CD4-positive, alpha-beta T cell treated with Interleukin-2 at 100 ng/mL for 4 hours (primary cell): ENCODE measurements at regions not wholly inside any gene's neighbourhood (a gene's known extent, or its start where the extent isn't known, plus 50 kb on each side); places are given as distances from the start of the nearest gene placed in this dataset.

ENCODE experiments used
- DNase-seq: peaks from one replicate; pipeline ENCODE4 v3.0.0-alpha.2; 2020; ENCODE audit warnings: low spot score

DNA sequence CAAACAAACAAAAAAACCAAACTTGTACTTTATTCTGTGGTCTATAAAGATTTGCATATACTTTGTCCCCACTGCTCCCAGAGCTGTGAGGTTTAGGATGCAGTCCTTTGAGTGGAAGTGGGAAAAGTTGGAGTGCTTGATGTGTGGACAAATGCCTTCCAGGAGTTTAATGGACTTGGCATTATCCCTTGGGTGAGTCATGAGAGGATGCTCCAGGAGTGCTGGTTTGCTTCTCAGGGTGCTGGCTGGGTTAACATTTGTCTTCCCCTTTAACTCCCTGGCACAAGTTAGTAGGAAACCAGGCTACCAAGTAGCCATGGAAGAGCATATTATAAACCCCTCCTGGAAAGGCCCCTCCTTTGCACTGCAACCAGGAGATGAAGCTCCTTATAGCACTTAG lies 417.4 kb upstream of the RIOK2 start:
- DNase-seq: no peak

DNA sequence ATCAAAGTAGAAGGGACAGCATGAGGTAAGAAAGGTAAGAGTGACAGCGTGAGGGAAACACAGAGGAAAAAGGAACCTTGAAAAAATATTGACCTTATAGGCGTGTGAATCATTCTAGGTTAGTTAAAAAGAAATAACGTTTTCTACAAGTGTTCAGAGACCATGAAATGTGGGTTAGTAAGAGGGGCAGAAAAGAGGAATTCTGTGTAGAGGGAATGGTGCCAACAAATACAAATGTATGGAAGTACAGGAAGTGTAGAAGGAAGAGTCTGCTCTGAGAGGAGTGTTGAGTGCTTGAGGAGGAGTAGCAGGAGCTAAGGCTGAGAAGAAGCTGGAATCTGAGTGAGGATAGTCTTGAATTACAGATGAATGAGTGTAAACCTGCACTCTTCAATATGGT lies 418.6 kb upstream of the RIOK2 start:
- DNase-seq: no peak

DNA sequence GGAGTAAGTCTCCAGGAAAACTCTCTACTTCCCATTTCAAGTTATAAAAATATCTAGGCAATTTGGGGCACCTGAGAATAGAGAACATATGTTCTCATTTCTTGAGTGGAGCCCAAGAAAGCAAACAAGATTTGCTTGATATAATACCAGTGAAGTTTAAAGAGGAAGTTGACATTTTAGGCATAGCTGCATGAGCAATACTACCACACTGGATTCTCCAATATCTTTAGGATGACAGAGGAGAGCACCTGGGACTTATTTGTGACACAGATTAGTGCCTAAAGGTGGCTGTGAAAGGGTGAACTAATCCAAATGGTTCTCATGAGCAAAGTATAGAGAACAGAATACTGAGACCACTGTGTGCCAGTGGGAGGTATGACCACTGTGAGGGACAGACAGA lies 423.5 kb upstream of the RIOK2 start:
- DNase-seq: no peak

DNA sequence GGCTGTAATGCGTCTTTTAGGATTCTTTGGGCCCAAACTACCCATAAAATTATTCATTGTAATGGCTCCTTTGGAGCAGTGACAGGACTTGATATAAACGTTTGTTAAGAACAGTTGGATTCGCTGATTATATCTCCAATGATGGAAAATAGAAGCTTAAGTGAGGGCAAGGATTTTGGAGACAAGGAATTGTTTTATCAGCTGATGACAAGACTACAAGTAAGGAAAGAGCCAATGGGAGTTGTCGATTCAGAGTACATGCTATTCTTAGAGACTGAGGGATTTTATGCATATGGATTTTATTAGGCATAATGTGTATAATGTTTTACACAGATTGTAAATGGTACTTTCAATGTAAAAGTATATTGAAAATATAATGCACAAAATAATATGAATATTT lies 425.5 kb upstream of the RIOK2 start:
- DNase-seq: no peak

DNA sequence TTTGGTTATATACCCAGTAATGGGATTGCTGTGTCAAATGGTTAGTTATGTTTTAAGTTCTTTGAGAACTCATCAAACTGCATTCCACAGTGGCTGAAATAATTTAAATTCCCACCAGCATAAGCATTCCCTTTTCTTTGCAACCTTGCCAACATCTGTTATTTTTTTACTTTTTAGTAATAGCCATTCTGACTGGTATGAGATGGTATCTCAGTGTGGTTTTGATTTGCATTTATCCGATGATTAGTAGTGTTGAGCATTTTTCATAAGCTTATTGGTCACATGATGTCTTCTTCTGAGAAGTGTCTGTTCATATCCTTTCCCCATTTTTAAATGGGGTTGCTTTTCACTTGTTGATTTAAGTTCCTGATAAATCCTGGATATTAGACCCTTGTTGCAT lies 435.7 kb upstream of the RIOK2 start:
- DNase-seq: no peak

DNA sequence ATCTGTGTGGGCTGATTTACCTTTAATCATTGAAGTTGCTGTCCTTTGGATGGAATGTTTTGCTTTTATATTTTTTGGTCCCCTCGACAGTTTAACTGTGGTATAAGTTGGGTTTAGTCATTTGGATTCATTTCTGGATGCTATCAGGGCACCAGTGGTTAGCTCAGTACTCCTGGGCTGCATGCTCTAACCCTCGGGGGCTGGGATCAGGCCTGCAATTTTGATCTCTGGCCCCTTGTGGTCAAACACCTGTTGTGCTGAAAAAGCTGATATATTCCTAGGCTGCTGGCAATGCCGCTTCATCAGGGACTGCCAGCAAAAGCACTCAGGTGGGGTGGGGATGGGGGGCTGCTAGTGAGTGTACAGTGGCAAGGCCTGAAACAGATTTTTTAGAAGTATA lies 440.4 kb upstream of the RIOK2 start:
- DNase-seq: no peak

DNA sequence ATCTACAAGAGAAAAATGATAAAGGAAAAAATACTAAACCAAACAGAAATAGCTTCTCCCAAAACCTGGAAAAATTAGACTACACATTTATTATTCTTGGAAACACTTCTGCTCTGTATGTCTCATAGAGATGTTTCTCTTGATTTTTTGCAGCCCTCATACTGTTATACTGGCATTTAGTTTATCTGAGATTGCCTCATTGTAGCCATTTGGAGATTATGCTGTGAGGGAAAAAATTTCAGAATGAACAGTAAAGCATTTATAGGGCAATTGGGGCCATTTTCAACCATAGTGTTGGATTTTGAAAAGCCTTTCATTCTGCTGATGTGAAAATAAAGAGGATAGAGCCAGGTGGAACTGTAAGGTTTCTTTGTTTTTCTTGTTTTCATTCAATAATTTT lies 441.8 kb upstream of the RIOK2 start:
- no peak for DNase-seq

DNA sequence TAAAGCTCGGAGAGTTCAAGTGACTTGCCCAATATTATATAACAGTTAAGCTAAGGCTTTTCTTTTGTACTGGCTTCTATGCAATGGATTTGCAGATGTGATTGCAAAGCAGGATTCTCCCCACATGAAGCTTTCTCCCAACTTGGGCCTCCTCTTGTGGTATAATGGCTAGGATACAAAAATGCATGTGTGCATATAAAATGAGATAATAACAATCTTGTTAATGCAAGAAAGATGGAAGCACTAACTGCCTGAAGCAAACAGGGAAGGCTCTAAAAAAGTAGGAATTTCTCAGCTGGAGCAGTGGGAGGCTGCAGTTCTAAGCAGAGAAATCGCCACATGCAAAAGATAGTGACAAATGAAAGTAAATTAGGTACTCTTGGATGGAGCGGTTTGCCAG lies 444.2 kb upstream of the RIOK2 start:
- DNase-seq: no peak

DNA sequence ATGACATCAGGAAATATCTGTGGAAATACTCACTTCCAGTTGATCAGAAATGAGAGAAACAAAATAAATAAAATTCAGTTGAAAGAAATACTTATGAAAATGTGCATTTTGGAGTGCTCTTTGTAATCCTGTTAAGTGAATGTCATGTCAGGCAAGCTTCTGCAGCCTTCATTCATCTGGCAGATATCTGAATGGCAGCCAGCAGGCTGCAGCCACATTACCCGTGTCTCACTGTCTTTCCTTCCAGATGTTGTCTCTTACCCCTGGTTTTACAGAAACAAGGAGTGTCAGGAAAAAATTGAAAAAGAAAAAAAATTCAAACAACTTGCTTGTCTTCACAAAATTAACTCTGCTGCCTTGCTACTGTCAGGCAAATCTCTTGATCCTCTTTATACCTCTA lies 445.0 kb upstream of the RIOK2 start:
- DNase-seq: no peak

DNA sequence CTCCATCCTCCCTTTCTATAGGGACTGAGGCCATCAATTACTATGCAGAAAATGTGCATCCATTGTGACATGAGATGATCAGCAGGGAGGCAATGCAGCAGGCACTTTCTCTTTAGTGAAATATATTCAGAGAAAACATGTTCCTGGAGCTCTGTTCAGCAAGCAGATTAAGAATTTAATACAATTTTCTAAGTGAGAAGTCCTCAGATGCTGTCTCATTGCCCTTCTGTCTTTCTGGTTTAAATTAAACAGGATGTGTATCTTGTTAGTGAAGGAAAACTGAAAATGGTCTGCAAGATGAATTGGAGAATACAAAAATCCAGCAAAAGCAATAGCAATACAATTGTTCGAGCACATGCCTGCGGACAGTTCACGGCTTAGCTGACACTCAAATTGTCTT lies 445.8 kb upstream of the RIOK2 start:
- no peak for DNase-seq

DNA sequence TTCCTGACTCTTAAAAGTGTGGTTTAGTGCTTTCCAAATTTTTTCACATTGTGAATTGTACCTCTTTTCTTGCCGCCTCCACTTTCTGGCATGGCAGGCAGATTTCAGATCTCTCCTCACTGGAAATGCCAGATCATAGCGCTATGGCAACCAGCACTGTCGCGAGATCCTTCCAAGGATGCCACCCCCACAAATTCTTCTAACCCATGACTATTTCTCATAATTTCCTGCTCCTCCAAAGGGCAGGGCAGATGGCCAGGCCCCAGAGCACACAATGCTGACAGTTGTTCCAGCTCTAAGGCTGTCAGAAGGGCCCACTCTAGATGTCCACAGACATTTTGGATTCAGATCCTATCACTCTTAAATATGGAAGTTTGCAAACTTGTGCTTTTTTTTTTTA lies 446.2 kb upstream of the RIOK2 start:
- DNase-seq: no peak

DNA sequence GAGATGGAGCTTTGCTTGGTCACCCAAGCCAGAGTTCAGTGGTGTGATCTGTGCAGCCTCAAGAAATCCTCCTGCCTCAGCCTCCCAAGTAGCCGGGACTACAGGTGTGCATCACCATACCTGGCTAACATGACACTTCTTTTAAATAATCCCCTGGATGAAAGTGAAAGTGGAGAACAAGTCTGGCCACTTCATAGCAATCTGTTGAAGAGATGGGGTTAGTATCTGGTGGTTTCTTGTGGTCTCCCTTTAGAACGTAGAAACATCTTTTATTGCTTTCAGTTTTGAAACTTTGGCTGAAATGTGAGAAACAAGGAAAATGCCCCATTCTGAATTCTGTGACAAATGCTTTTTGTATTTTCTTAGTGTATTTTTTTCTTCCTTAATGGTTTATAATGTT lies 452.5 kb upstream of the RIOK2 start:
- no peak for DNase-seq

DNA sequence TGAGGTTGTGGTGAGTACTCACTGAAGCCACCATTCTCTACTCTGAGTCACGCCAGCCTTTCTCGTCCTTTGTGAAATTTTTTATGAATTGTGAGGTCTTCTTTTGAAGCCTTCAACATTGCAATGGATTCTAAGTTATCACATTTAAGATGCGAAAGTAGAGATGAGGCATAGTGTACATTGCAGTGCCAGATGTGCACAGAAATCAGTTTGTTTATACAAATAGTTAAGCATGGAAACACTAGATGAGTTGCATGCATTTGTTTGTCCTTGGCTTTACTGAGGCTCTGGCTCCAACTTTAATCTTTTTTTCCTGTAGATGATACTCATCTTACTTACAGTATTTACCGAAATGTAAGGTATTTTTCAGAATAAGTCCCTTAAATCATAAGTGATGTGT lies 453.7 kb upstream of the RIOK2 start:
- no peak for DNase-seq

DNA sequence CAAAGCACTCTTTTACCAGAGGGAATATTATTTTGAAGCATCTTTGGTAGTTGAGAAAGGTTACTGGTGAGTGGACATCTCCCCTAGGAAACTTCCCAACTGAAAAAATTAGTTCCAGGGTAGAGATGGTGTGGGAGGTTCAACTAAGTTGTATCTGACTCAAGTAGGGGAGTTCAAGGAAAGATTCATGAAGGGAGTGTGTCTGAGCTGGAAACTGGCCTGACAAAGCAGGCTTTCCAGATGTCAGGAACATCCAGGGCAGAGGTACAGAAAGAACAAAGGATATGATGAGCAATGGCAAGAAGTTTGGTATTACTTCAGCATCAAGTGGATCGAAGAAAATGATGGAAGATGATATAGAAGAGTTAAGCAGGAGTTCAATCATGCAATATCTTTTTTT lies 458.0 kb upstream of the RIOK2 start:
- DNase-seq: no peak

DNA sequence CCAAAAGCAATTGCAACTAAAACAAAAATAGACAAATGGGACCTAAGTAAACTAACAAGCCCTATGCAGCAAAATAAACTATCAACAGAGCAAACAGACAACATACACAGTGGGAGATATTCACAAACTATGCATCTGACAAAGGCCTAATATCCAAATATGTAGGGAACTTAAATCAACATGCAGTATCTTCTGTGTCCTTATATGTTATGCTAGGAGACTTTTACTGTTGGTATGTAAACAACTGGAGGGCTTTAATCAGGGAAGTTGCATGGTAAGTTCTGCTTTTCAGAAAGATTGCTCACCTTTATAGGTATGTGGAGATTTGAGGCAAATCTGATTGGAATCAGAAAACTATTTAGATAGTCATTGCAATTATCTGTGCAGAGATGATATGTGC lies 461.2 kb upstream of the RIOK2 start:
- DNase-seq: no peak

DNA sequence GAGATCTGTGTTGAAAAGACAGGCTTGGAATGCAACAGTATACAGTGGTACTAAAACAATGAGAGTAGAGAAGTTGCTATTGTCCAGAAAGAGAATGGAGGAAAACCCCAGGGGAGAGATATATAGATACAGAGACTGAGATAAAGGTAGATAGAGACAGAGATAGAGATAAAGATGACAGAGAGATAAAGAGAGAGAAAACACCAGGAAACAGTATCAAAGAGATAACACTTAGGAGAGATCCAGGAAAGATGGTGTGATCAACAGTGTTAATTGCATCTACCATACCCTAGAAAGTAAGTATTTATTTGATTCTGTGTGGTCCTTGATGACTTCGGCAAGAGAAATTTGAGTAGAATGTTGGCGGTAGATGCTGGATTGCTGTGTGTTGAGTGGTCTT lies 461.8 kb upstream of the RIOK2 start:
- DNase-seq: no peak

DNA sequence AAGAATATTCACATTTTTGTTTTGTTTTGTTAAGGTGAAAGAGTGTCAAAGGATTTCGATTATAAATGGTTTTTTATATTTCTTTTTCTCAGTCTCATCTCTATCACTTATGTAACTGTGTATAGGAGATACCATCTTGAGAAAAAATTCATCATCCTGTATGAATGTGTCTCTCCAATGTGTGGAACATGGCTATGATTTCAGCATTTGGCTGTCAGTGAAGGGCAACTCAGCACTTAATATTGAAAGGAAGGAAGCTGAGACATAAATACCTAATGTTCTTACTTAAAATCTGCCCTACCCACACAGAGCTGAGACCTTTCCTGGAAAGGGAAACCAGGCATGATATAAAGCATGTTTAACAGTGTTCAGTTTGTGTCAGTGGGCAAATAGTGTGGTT lies 474.2 kb upstream of the RIOK2 start:
- DNase-seq: no peak

DNA sequence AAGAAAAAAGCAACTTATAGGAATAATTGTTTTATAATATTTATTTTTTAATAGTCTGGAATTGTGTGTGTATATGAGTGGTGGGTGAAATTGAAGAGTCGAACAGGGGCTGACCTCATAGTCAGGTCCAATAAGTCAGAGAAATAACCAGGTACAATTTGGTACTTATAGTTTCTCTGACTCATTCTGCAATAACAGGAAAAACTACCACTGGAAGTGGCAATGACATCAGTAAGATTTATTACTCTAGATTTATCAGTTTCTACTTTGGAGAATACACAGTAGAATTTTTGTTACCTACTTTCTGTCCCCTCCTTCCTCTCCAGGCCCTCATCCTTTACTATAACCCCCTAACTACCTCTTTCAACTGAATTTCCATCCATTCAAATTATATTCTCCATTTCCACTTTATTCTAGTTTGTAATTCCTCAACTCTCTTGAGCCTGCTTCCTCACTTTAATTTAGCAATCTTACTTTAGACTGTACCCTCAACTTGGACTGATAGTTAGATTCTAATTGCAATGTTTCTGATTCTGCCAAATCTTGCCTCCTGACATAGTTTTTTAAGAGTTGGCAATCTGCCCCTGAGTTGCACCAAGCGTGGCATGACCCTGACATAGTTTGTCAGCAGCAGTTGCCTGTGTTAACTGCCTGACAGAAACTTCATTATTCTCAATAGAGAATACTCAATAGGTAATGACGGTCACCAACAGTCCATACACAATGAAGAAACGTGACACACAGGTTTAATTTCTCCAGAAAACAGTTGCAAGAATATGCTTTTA lies 475.3 kb upstream of the RIOK2 start:
- DNase-seq: no peak

DNA sequence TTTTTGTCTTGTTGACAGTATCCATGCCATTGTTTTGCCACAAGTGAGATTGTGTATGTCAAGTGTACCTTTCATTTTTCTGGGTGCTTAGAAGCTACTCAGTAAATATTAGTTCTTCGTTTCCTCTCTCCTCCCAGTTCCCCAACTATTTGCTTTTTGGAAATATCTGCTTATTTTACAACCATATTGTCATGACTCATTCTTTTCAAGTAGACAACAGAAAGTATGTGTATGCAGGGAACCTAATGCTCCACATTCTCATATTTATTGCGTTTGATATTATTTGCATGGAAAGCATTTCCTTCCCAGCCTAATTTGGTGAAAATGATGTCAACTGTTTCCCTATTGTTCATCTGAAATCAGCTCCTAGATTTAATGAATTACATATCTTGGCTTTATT lies 483.7 kb upstream of the RIOK2 start:
- DNase-seq: no peak

DNA sequence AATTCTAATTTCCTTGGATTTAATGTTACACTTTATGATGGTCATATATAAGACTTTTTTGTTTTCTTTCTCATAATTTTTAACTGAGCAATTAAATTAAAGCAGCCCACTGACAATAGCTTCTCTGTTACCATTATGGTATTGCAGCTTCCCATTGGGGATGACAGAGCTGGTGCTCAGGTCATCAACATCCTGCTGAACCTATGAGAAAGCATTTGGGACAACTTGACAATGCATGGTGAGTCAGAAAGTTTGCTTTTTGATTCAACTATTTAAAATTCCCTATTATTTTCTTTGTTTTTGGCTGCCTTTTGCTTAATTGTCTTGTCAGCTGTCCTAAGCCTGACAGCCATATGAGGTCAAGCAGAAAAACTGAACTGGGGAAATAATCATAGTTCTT lies 487.4 kb upstream of the RIOK2 start:
- no peak for DNase-seq

DNA sequence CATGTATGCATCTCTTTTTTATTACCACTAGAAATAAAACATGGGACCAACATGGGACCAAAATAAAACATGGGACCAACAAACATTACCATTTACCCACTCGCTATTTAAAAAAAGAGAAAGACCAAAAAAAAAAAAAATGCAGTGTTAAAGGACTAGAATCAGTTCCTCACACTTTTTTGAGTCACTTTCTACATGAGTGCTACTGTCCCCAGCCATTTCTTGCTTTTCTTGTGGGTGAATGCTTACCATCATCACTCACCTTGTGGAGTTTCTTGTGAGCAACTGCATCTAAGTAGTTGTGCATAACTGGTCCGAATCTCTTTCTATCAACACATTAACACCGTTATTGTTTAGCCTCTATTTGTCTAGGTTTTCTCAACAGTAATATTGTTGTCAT lies 493.6 kb upstream of the RIOK2 start:
- no peak for DNase-seq

DNA sequence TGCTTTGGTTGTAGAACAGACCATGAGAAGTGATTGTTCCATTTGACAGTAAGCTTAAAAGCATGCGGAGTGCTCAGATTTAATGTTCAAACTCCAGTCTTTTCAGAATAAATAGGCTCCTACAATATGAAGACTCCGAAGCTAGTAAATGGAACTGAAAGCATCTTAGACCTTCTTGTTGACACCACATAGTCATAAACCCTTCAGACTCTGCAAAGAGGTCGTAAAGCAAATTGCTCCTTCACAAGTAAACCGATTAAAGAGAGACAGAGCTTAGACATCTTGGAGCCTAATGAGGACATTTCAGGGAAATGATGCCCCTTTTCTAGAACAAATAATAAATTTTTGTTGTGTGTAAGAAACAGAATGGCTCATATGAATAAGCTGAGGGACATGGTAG lies 511.0 kb upstream of the RIOK2 start:
- DNase-seq: no peak

DNA sequence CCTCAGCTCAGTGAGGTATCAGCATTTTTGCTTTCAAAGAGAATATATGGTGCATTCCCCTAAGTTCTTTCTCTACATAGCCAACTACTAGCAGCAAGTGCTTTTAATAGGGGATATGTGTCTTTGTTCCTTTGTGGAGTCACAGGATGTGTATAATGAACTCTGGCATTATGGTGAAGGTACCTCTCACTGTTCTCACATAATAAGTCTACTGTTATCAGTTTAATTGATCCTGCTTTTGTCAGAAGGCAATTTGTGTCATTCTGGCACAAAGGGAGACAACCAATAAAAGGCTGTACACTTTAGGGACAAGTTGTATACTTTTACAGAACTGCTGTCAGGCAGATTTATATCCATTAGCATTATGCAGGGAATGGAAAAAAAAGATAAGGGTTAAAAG lies 531.4 kb upstream of the RIOK2 start:
- DNase-seq: no peak

DNA sequence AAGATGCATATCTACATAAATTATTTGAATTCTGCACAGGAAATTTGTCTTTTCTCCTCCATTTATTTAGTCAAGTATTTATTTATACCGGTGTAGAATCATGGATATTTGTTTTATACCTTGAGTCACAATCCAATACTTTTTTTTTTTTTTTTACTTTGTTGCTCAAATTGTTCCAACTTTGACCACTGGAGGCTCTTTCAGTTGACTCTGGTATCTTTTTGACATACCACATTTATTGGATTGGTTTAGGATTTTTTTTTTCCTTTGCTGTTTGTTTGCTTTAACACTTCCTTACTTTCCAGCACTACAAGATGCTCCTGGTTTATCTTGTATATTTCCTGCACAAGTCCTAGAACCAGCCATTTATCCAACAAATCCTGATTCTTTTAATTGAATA lies 543.1 kb upstream of the RIOK2 start:
- DNase-seq: no peak

DNA sequence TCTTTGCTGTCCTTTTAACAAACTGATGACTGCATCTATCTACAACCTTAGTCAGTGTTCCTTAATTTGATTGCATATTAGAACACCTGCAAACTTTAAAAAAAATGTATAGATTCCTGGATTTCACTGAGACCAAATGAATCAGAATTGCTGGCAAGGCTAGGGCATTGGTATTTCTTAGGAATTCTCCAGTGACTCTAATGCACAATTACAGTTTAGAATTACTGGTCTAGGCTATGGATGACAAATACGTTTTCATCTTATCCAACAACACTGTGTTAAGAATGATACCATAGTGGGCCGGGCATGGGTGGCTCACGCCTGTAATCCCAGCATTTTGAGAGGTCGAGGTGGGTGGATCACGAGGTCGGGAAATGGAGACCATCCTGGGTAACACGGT lies 545.9 kb upstream of the RIOK2 start:
- no peak for DNase-seq
